ENCODE measurements at regions not wholly inside any gene's neighbourhood (a gene's known extent, or its start where the extent isn't known, plus 50 kb on each side); places are given as distances from the start of the nearest gene placed in this dataset.
"Not testable (repeated sequence)": the region's sequence is repeated elsewhere in the genome, so short reads cannot be mapped to it uniquely, and the experiment has no call there.

GRCh38 chr6:26859771-26860163 lies 200.2 kb upstream of the ZNF322 start:
- TF ChIP-seq NKX3-1 (CRISPR knock-in tag; IDR thresholded peaks at IDR 0.05); POLR2A (IDR thresholded peaks at IDR 0.05; ENCODE audit: insufficient read depth in 1 of 2, low read depth in 2 of 2, low read length in 2 of 2); CEBPB (IDR thresholded peaks at IDR 0.05; ENCODE audit: borderline replicate concordance, low read depth, low read length); STAT6 (CRISPR knock-in tag; IDR thresholded peaks at IDR 0.05; ENCODE audit: borderline replicate concordance); ZNF670 (CRISPR knock-in tag; IDR thresholded peaks at IDR 0.05; ENCODE audit: borderline replicate concordance); ZFP1 (CRISPR knock-in tag; IDR thresholded peaks at IDR 0.05); SIN3A (IDR thresholded peaks at IDR 0.05; ENCODE audit: borderline replicate concordance, low read depth, low read length); IRF1 (CRISPR knock-in tag; IDR thresholded peaks at IDR 0.05; ENCODE audit: low read depth); ZBTB7A (CRISPR knock-in tag; IDR thresholded peaks at IDR 0.05); KAT2B (IDR thresholded peaks at IDR 0.05; ENCODE audit: borderline replicate concordance, low read depth, low read length): not testable (repeated sequence)
- TF ChIP-seq, protein P1, sequence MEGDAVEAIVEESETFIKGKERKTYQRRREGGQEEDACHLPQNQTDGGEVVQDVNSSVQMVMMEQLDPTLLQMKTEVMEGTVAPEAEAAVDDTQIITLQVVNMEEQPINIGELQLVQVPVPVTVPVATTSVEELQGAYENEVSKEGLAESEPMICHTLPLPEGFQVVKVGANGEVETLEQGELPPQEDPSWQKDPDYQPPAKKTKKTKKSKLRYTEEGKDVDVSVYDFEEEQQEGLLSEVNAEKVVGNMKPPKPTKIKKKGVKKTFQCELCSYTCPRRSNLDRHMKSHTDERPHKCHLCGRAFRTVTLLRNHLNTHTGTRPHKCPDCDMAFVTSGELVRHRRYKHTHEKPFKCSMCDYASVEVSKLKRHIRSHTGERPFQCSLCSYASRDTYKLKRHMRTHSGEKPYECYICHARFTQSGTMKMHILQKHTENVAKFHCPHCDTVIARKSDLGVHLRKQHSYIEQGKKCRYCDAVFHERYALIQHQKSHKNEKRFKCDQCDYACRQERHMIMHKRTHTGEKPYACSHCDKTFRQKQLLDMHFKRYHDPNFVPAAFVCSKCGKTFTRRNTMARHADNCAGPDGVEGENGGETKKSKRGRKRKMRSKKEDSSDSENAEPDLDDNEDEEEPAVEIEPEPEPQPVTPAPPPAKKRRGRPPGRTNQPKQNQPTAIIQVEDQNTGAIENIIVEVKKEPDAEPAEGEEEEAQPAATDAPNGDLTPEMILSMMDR (CRISPR knock-in tag; IDR thresholded peaks at IDR 0.05) = not testable (repeated sequence)

All from HepG2 (cell line).